GM21515 (cell line): ENCODE measurements at regions not wholly inside any gene's neighbourhood (a gene's known extent, or its start where the extent isn't known, plus 50 kb on each side); places are given as distances from the start of the nearest gene placed in this dataset.
A peak's percentile ranks its signal among the peaks of the same experiment; 100 is the strongest.

Experiments used
- ATAC-seq: cut with Tn5 transposase; IDR thresholded peaks from one replicate; pipeline ENCODE4 v1.9.1; 2021; ENCODE audit not compliant: unreplicated experiment

DNA sequence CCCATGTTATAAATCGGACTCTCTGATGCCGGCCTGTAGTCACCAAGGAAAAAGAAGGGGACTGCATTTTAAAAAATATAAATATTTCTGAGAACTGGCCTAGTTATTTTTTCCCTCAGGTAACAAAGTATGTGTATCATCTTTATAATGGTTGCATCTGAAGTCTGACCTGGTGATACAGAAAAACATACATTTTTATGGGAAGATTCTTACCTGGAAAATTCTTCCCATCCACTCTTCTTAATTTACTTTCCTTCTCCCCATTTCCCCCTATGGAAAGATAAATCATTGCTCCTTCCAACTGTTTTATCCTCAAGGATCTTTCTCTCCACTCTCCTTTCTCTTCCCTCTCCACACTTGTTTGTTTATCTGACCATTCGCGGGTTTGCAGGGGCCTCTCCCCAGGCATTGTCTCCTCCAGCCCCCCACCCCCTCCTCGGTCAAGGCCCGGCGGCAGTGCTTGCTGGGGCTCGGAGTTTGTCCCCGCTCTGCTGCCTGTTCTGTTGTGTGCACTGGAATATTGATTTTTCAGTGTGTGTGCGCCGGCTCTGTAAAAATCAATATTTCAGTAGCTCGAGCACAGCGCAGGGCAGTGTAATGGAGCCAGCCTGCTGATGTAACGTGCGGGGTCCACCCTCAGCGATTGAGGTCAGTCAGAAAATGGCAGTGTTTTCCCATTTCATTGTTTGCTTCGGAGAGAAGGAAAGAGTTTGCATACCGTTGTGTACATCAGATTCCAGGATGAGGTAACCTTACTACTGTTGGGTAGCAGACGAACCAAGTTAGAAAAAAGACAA, 199.5 kb upstream of the NFE2L3 start:
- ATAC-seq, result no peak

DNA sequence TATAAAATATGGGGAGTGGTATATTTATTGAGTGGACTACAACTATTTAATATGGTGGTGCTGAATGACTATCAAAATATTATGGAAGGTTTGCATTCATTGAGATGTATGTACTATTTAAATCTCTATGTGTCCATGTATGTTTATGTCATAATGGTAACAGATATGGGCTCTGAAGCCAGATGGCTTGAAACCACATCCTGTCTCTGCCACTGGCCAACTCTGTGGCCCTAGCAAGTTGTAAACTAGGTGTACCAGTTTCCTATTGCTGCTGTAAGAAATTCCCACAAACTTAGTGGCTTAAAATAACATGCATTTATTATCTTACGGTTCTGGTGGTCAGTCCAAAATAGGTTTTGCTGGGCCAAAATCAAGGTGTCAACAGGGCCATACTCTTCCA, 198.1 kb upstream of the NFE2L3 start:
- no peak for ATAC-seq

DNA sequence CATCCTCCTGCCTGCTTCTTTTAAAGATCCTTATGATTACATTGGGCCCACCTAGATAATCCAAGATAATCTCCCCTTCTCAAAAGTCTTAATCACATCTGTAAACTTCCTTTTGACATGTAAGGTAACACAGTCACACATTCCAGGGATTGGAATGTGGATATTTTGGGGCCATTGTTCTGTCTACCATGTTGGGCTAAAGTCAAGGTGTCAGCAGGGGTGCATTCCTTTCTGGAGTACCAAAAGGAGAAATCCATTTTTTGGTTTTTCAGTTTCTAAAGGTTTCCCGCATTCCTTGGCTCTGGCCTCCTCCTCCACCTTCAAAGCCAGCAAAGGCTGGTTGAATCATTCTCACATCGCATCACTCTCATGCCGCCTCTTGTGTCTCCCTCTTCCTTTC, 197.6 kb upstream of the NFE2L3 start:
- no peak for ATAC-seq

DNA sequence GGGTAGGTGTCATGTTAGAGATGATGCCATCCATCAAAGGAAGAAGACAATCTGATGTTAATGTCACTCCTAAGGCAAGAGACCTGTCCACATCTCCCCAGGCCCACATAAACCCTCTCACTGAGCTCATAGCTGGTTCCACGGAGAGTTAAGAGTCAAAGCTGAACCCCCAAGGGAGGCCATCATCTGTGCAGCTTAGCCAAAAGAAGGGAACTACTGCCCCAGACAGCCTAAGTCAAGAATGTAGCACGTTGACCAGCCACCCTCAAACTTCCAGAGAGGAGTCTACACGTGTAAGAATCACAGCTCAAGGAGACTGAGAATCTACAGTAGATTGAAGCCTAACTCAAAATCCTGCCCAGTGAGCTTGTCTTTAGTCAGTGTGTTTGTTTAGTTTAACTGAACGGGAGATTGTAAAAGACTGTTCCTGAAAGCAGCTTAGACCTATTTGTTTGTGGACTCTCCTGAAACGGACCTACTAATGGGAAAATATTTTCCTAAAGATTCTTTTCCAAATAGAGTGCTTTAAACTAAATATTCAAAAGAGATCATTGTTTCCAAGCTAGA, 192.7 kb upstream of the NFE2L3 start:
- no peak for ATAC-seq

DNA sequence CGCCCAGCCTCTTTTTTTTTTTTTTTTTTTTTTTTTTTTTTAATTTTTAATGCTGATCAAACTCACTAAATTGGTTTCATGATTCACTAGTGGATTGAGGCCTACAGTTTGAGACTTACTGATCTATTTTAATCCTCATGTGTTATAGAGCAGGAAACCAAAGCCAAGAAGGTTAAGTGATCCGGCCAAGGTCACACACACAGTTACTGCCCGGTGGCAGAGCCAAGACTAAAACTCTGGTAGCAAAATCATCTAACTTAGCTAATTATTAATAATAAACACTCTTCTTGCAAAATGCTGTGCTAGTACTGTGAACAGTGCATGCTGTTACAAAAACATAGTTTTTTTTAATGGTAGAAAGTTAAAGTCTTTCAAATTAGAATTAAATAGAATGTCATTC, 188.3 kb upstream of the NFE2L3 start:
- ATAC-seq, result no peak

DNA sequence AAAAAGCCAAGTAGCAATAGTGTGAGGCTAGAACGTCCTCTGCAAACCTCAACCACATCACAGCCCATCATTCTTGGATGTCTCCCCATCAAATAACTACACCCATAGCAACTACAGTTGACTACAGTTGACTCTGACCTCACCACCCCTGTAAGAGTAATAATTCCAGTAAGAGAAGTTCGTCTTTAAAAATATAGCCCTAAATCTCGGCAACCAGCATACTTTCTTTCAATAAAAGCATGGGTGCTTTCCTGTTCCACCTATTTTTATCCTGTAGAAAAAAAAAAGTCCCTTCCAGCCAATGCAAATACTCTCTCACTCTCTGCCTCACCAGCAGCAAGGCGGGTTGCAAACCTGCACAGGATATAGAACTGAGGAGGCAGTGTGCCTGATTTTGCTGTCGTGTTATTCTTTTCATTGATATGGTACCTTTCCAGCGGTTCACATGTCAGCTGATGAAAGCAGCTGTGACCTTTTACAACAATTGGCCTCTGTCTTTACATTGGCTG, 187.5 kb upstream of the NFE2L3 start:
- peak; percentile 36 for ATAC-seq

DNA sequence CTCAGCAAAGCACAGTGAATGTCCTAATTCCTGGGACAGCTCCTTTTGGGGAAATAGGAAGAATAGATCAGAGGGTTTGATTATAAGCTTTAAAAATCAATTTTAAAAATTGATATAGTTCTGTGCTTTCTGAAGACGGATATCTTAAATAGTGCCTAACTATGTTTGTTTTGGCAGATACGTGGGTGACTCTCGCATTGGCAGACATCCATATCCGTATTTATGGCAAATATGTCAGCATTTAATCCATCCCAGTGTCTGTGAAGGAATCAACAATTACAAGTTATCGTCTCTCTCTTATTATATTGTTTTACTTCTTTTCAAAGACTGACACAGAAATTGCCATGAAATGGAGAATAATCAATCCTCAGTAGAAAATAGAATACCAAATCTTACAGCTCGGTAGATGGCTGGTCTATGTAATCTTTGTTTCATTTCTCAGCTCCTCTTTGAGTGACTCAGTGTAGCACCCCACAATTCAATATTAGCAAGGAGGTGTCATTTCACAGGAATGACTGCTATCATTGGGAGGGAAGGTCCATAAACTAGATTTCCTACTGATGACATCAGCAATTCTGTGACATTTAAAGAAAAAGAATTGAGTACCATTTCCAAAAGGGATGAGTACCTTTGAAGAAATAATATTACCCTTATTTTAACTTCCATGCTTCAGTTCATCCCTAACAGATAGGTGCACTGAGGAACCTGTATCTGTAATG, 186.4 kb upstream of the NFE2L3 start:
- ATAC-seq, result no peak

DNA sequence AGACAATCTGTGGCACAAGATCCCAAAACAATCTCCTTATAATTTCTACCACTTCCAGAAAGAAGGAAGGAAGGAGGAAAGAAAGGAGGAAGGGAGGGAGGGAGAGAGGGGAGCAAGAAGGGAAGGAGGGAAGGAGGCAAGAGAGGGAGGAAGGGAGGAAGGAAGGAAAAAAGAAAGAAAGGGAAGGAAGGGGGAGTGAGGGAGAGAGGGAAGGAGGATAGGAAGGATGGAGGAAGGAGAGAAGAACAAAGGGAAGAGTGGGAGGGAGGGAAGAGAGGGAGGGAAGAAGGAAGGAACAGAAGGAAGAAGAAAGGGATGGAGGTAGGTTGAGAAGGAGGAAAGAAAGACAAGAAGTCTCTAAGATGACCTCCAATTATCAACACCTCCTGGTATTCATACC, 185.5 kb upstream of the NFE2L3 start:
- ATAC-seq, result no peak

DNA sequence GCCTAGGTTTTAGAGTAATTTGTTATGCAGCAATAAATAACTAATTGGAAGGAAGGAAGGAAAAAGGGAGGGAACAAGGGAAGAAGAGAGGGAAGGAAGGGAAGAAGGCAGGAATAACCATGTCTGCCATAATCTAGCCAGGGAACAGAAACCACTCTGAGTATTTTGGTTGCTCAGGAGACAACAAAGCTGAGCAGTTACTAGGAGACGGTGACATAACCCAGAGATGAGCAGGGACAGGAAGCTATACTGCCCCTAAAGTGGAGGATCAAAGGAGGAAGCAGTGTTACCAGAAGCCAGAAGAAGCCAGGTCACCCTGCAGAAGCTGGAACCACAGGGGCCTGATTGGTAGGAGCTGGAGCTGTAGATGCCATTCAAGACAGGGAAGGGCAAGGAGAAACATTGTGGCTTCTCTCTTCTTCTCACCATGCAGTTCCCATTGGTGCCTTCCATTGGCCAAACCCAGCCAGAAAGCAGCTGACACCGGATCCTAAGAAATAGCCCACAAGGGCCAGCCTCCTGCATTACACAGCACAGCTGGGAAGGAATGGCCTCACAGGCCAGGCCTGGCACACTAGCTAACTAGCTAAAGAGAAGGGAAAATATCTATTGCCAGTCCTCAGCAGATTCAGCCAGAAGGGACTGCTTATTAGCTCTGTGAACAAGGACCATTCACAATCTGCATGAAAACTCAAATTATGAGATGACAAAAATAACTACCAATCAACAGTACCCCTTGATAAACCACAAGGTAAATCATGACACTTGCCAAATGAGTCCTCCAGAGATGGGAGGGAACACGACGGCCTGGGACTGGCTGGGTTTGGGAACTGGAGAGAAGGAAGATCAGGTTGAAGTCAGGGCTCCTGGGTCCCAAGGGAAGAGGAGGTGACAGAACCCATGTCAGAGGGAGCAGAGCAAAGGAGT, 184.5 kb upstream of the NFE2L3 start:
- peak; percentile 37 for ATAC-seq

DNA sequence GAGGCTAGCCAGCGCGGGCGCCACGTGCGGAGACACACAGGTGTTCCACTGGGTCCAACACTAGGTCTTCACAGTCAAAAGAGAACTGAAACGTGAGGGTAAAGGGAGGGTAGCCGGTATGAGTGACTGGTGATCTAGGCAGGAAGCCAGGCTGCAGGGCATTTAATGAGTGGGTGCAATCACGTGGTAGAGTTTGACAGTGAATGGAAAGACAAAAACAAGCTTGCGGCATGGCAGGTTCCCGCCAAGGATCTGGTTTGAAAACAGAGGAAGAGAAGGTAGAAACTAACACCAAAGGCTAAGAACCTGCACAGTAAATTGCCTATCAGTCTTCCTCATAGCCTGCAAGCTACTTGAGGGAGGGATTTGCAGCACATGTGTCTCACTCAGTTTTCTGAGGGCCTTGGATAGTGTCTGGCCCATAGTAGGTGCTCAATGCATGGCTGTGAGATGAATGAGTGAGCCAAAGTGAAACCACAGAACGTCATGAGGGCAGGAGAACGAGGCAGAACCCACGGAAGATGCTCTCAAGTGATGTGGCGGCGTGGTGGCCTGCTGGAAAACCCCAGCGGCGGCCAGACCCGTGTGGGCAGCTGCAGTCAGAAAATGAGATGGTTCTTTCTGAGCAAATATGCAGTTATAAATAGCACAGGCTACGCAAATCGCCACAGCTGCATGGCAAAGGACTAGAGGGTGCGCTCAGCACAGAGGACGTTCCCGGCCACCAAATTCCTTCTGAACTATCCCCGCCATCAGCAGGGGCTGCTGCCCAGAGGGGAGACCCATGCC, 183.6 kb upstream of the NFE2L3 start:
- peak; percentile 67 for ATAC-seq

DNA sequence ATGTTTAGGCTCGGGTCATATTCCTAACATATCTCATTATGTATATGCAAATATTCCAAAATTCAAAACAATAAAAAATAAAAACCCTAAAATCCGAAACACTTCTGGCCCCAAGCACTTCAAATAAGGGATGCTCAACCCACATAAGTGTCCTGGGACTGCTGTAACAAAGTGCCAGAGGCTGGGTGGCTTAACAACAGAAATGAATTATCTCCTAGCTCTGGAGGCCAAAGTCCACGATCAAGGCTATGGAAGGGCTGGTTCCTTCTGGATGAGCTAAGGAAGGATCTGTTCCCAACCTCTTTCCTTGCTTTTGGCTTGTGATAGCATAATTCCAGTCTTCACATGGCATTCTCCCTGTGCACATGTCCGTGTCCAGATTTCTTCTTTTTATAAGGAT, 181.6 kb upstream of the NFE2L3 start:
- ATAC-seq, result no peak

DNA sequence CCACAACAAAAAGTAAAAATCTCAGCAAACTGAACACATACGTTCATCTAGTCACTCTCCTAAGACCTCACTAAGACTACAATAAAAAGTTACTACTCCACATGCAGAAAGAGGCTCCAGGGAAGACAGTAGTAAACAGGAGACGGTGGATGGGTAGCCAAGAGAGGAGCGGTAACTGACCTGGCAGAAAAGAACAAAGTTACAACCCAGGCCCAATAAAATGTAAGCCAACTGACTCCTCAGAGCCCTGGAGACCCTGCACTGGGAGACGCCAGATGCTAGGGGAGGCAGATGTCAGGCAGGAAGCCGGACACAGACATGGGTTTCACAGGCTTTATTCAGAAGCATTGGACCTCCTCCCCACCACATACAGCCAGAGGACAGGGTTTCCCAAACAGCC, 181.1 kb upstream of the NFE2L3 start:
- ATAC-seq, result no peak

DNA sequence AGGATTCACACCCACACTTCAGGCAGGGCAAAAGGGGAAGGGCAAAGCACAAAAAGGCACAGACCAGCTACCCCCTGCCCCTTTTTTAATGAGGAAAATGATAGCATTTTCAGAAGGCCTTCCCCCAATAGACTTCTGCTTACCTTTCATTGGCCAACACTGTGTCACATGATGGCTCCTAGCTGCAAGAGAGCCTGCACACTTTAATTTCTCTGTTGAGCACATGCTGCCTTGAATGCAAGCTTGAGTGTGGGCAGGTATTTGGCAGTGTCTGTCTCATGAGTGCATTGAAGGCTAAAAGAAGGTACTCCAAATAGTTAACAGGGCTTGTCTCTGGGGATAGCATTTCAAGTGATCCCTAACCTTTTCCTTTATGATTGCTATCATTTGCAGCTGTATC, 175.4 kb upstream of the NFE2L3 start:
- ATAC-seq, result no peak

DNA sequence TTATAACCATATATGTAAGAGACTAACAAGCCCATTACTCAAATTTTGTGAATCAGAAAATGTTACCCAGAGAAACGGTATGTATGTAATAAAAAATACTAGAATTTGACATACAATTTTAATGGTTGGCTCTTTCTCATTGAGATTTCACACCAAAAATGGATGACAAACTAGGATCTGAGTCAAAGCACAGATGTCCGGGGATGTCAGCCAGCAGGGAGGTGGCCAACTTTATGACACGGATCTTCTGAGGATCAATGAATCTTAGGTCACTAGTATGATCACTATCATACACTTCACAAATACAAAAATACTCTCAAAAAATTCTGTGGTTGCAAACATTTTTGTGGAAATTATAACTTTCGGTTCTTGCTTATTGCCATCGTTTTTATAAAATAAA, 173.5 kb upstream of the NFE2L3 start:
- no peak for ATAC-seq

DNA sequence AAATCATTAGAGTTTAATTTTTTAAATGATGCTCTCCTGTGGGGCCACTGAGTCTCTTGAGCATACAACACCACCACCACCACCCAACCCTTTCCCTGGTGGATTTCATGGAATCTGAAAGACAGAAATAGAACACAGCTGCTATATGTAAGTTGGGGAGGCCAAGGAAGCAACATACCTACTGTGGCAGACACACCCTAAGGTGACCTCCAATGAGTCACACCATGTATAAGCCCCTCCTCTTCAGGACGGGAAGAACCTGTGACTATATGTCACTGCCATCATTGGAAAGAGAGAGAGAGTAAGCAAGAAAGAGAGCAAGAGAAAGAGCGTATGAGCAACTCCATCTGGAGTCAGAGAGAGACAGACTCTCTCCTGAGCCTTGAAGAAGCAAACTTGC, 172.4 kb upstream of the NFE2L3 start:
- ATAC-seq, result no peak

DNA sequence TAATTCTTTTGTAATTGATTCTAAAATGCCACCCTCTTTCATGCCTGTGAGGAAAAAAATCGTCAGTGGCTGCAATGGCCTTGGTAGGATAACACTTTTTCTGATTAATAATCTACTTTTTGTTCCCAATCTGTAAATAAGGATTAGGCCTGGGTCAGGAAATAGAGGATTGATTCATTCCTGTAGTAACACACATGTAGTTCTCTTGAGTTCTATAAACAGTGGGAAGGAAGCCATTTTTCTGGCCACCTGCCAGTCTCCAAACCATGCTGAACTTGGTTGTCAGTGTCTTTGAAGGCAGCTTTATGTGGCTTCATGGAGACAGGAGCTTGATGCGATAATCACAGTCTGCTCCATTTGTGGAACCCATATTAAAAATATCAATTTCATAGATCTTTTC, 169.3 kb upstream of the NFE2L3 start:
- ATAC-seq, result no peak

DNA sequence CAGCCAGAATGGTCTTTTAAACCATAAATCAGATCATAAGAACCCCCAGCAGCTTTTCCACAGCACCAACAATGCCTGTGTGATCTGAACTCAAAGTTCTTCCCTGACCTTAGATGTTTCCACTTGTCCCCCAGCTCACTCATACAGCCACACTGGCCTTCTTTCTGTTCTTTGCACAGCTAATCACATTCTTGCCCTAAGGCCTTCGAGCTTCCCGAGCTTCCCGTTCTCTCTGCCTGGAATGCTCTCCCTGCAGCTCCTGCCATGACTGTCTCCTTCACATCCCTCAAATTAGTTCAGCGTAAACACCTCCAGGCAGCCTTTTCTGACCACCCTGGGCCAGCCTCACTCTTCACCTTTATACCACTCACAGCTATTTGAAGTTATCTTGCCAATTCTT, 166.8 kb upstream of the NFE2L3 start:
- no peak for ATAC-seq

DNA sequence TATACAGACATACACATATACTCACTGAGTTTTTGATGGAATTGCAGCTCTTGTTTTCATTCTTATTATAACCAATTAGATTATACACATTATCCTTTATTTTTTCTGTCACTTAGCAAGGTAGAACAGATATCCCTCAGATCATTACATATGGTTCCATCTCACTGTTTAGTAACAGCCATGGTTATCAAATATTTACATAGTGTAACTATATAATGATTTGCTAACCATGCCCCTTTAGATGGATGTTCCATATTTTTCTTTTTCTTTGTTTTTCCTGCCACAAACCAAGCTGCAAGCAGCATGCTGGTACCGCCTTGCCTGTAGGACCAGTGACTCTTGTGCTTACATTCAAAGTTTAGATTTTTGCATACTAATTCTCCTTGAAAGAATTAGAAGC, 163.4 kb upstream of the NFE2L3 start:
- ATAC-seq, result no peak

DNA sequence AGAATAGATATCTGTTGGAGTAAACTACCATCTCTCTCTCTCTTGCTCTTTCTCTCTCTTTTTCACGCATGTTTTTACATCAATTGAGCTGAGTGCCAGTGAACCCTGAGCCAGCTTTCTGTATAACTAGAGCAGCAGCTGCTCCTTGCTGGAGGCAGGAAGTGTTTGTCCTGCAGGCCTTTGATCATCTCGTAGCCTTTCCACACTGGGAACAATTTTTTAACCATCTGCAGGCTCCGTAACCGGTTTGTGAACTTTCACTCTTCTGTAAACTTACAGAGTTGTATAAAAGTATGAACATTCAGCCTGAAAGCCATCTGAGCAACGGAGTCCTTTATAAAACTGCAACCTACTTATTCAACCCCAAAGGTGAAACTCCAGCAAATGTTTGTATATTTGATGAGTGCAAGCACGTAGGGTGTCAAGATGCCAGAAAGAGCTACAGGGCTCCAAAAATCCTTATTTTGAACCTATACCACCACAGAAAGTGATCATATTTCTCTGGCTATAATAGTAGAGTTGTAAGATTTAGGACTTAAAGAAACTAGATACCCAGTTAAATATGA, 162.8 kb upstream of the NFE2L3 start:
- ATAC-seq, result no peak

DNA sequence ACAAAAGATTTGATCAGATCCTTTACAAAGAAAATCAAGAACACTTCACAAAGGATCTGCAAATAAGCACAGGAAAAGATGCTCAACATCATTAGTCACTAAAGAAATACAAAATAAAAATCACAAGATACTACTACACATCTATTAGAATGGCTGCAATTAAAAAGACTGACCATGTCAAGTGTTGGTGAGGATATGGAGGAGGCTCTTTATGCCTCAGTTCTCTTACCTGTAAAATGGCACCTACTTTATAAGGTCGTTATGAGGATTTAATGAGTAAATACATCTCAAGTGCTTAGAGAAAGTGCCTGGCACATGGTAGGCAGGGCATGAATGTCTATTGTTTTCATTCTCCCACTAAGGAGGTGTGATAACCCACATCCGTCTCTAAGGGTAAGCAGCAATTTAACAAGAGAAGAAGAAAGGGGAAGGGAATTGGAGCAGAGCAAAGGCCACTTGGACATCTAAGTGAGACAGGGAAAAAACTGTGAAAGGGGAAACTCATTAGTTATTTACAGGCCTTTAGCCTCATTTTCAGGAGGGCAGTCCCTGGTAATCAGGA, 157.5 kb upstream of the NFE2L3 start:
- no peak for ATAC-seq
